ENCODE measurements at regions not wholly inside any gene's neighbourhood (a gene's known extent, or its start where the extent isn't known, plus 50 kb on each side); places are given as distances from the start of the nearest gene placed in this dataset.
"Not testable (repeated sequence)": the region's sequence is repeated elsewhere in the genome, so short reads cannot be mapped to it uniquely, and the experiment has no call there.

GRCh38 chr7:131076711-131077181, 250.9 kb upstream of the MKLN1 start:
- no peak for DNase-seq (ENCODE audit: low read depth)

- no peak for DNase-seq (ENCODE audit: low read depth)
Measured at GRCh38 chr7:131077735-131078134, 249.9 kb upstream of the MKLN1 start.

GRCh38 chr7:131080754-131081153, 246.9 kb upstream of the MKLN1 start:
- DNase-seq (ENCODE audit: low read depth) = no peak

GRCh38 chr7:131081308-131081707, 246.4 kb upstream of the MKLN1 start:
- DNase-seq (ENCODE audit: low read depth) = no peak

- DNase-seq (ENCODE audit: low read depth) = no peak
Measured at GRCh38 chr7:131083781-131084180, 243.9 kb upstream of the MKLN1 start.

DNA sequence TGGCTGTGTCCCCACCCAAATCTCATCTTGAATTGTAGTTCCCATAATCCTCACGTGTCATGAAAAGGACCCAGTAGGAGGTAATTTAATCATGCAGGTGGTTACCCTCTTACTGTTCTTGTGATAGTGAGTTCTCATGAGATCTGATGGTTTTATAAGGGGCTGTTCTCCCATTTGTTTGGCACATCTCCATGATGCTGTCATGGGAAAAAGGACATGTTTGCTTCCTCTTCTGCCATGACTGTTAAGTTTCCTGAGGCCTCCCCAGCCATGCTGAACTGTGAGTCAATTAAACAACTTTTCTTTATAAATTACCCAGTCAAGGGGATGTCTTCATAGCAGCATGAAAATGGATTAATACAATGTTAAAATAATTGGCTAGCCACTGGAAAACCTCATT, 243.3 kb upstream of the MKLN1 start:
- DNase-seq (ENCODE audit: low read depth) = not testable (repeated sequence)

- peak; percentile 31 for DNase-seq (ENCODE audit: low read depth)
Measured at GRCh38 chr7:131087756-131088658, 239.7 kb upstream of the MKLN1 start.

GRCh38 chr7:131090188-131090587, 237.5 kb upstream of the MKLN1 start:
- no peak for DNase-seq (ENCODE audit: low read depth)

DNA sequence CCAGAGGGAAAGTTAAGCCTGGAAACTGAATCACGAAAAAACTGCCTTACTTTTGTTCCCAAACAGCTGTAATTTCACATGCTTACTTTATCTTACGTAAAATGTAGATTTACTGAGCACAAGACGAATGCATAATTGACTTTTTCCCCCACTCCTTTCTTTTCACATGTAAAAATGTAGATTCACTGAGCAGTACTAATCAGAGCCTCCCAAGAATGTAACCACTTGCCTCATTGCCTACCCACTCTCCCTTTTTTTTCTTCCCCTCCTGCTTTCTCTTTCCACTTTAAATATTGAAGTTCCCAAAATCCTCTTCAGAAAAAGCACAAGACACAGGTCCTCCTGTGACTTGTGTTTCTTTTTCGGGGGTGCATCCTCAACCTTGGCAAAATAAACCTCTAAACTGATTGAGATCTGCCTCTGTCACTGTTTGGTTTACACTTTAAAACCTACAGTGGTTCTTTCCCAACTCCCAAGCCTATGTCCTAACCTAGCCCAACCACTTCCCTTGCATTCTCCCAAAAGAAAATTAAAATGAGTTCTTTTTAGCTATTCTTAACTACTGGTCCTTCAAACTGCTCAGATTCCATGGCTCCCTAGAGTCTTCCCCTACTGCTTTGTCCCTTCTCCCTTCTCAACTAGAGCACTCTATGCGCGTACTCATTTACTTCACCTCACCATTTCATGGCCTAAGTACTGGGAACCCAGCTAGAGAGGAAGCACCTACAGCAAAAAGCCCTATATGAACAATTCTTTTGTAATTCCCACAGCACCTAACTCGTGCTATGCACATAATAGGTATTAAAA, 236.6 kb upstream of the MKLN1 start:
- no peak for DNase-seq (ENCODE audit: low read depth)

GRCh38 chr7:131094685-131095084, 233.0 kb upstream of the MKLN1 start:
- no peak for DNase-seq (ENCODE audit: low read depth)

DNA sequence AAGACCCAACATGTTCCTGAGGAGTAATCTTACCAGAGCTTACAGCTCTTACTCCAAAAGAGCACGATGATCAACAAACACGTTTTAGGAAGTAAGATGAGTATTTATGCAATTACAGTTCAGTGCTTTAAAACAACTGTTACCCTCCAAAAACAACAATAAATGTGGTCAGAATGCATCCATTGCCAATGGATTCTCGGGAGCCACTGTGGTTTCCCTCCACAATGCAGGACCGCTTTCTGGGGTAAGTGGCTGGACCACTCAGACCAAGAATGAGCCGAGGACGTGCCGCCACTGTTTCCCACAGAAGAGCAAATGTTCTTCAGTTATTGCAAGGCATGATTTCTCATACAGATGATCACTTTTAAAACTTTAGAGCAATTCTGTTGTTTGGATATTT, 232.3 kb upstream of the MKLN1 start:
- DNase-seq (ENCODE audit: low read depth) = no peak

DNA sequence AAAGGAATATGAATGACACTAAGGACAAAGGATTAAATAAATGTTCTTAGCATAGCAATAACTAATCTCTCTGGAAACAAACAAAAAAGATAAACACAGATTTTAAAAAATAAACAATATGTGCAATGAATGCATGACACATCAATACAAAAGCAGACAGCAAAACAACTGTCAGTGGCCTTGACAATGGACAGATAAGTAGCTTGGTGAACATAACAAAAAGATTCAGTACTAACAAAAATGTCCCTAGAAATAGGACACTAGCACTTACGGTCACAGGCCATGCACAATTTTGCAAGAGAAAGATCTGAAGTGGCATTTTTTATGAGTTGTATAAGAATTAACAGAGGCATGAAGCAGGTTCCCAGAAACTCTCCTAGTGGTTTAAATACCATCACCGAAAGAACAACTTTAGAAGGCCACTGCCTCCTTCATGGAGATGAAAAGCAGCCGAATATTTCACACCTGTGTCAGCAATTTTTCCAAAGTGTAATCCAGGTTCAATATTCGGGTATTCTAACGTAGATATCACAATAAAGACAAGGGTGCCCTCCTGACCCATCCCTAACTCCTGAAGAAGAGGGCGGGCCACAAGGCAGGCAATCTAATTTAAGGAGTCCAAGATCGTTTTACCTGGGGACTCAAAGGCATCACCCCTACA, 231.3 kb upstream of the MKLN1 start:
- DNase-seq (ENCODE audit: low read depth) = no peak

DNA sequence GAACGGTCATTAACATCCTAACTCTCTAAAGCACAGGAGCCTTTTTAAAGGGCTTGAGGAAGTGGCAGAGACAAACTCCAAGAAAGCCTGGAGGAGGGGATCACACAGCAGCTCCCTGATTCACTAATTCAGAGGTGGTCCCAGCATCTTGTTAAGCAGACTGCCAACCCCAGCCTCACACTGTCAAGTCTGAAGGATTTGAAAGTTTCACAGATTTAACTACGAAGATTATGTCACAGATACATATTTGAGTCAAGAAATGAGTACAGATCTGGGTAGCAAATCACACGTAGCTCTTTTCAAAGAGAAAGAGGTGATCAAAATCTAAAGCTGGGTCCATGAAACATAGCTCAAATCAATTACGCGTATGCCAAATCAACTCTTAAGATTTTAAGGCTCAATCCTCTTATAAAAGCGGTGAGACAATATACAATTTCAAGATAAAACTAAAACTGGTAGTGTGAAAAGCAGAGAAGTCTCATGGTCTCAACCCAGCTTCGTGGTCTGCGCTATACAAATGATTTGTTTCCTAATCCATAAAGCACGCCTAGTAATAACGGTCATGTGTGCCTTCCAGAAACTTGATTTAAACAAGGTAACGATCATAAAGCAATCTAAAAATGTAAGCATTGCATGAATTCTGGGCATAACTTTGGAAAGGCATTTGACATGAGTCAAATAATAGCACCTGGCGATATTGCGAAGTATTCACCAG, 229.9 kb upstream of the MKLN1 start:
- no peak for DNase-seq (ENCODE audit: low read depth)

DNA sequence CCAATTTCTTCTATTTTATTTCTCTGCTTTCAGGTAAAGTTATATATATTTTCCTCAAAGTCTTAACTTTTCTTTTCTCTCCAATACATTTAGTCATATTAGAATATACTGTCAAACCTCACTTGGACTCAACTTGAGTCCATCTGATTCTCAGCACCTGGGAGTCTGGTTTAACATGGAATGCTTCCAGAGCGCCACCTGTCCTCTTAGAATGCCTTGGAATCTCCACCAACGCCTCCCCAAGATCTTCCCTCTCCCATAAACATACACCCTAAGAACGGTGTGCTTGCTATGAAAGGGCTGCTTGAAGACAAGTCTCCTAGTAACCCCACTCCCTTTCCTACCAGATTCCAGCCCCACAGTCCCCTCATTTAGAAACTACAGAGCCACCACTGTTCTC, 229.1 kb upstream of the MKLN1 start:
- no peak for DNase-seq (ENCODE audit: low read depth)

- no peak for DNase-seq (ENCODE audit: low read depth)
Measured at GRCh38 chr7:131100357-131101054, 227.2 kb upstream of the MKLN1 start.

- peak; percentile 85 for DNase-seq (ENCODE audit: low read depth)
Measured at GRCh38 chr7:131103997-131104396, 223.7 kb upstream of the MKLN1 start.

- no peak for DNase-seq (ENCODE audit: low read depth)
Measured at GRCh38 chr7:131104596-131105293, 222.9 kb upstream of the MKLN1 start.

GRCh38 chr7:131105294-131105798, 222.3 kb upstream of the MKLN1 start:
- no peak for DNase-seq (ENCODE audit: low read depth)

GRCh38 chr7:131105799-131106680, 221.6 kb upstream of the MKLN1 start:
- DNase-seq (ENCODE audit: low read depth) = peak; percentile 55
